ENCODE measurements at regions not wholly inside any gene's neighbourhood (a gene's known extent, or its start where the extent isn't known, plus 50 kb on each side); places are given as distances from the start of the nearest gene placed in this dataset.
A peak's percentile ranks its signal among the peaks of the same experiment; 100 is the strongest.

GRCh38 chr3:104291437-104291851, 1075.3 kb upstream of the ALCAM start:
- Histone ChIP-seq H4K20me1 (ENCODE audit: low read depth) (no peaks in the 10 kb centered on the region), H3F3A (ENCODE audit: low read depth) (peaks cover 8% of the 10 kb centered on the region), H3K36me3 (no peaks in the 10 kb centered on the region), H3K27ac (no peak overlapping the region), H3K9me3 (ENCODE audit: low read depth) (no peaks in the 10 kb centered on the region), H3K9ac (no peak overlapping the region), H3K4me2 (peak overlapping the region; percentile 39), H2AFZ (replicated peaks) (no peak overlapping the region), H3K79me2 (ENCODE audit: low read depth) (no peaks in the 10 kb centered on the region), H3K27me3 (no peaks in the 10 kb centered on the region), H3K4me1 (peaks cover 14% of the 10 kb centered on the region), H3K4me3 (no peak overlapping the region)
- DNase-seq (ENCODE audit: low spot score): peak; percentile 3
- peak overlapping the region; percentile 42 for H3K4me3 Mint-ChIP-seq
- H3K9me3 Mint-ChIP-seq: peaks cover 8% of the 10 kb centered on the region
- H3K36me3 Mint-ChIP-seq: no peaks in the 10 kb centered on the region
- H3K4me1 Mint-ChIP-seq: peaks cover 22% of the 10 kb centered on the region
- H3K27ac Mint-ChIP-seq: peak overlapping the region; percentile 78
- no peak for TF ChIP-seq EZH2 (IDR thresholded peaks at IDR 0.05)
- no peak for TF ChIP-seq CTCF (IDR thresholded peaks at IDR 0.05)
- TF ChIP-seq EZH2phosphoT487 (IDR thresholded peaks at IDR 0.05): no peak
- no peaks in the 10 kb centered on the region for H3K27me3 Mint-ChIP-seq (ENCODE audit: insufficient read depth, low read depth)

- Histone ChIP-seq H3F3A (ENCODE audit: low read depth) (peaks cover 8% of the 10 kb centered on the region), H3K36me3 (no peaks in the 10 kb centered on the region), H4K20me1 (ENCODE audit: low read depth) (no peaks in the 10 kb centered on the region), H3K9me3 (ENCODE audit: low read depth) (no peaks in the 10 kb centered on the region), H3K27me3 (no peaks in the 10 kb centered on the region), H3K79me2 (ENCODE audit: low read depth) (no peaks in the 10 kb centered on the region), H3K4me3 (no peak overlapping the region), H3K27ac (no peak overlapping the region), H3K4me2 (peak overlapping the region; percentile 39), H3K4me1 (peaks cover 14% of the 10 kb centered on the region), H3K9ac (no peak overlapping the region), H2AFZ (replicated peaks) (peak overlapping the region; percentile 9)
- H3K27me3 Mint-ChIP-seq (ENCODE audit: insufficient read depth, low read depth): no peaks in the 10 kb centered on the region
- H3K4me1 Mint-ChIP-seq: peaks cover 22% of the 10 kb centered on the region
- no peaks in the 10 kb centered on the region for H3K36me3 Mint-ChIP-seq
- peaks cover 4% of the 10 kb centered on the region for H3K9me3 Mint-ChIP-seq
- TF ChIP-seq CTCF (IDR thresholded peaks at IDR 0.05) (no peak), EZH2phosphoT487 (IDR thresholded peaks at IDR 0.05) (no peak), EZH2 (IDR thresholded peaks at IDR 0.05) (no peak)
- H3K27ac Mint-ChIP-seq: peak overlapping the region; percentile 14
- DNase-seq (ENCODE audit: low spot score): peak; percentile 26
- H3K4me3 Mint-ChIP-seq: no peak overlapping the region
Measured at GRCh38 chr3:104291878-104292277, 1074.8 kb upstream of the ALCAM start.

- H3K4me3 Mint-ChIP-seq: no peak overlapping the region
- no peaks in the 10 kb centered on the region for H3K36me3 Mint-ChIP-seq
- no peaks in the 10 kb centered on the region for H3K4me1 ChIP-seq
- peaks cover 2% of the 10 kb centered on the region for H3K4me1 Mint-ChIP-seq
- H3K4me3 ChIP-seq: no peak overlapping the region
- no peaks in the 10 kb centered on the region for H3K79me2 ChIP-seq (ENCODE audit: low read depth)
- no peaks in the 10 kb centered on the region for H4K20me1 ChIP-seq (ENCODE audit: low read depth)
- no peaks in the 10 kb centered on the region for H3K36me3 ChIP-seq
- no peak overlapping the region for H3K4me2 ChIP-seq
- no peaks in the 10 kb centered on the region for H3K27me3 Mint-ChIP-seq (ENCODE audit: insufficient read depth, low read depth)
- no peak for DNase-seq (ENCODE audit: low spot score)
- H2AFZ ChIP-seq (replicated peaks): no peak overlapping the region
- H3K27me3 ChIP-seq: no peaks in the 10 kb centered on the region
- no peaks in the 10 kb centered on the region for H3K9me3 ChIP-seq (ENCODE audit: low read depth)
- H3K9me3 Mint-ChIP-seq: no peaks in the 10 kb centered on the region
- no peak overlapping the region for H3K27ac ChIP-seq
- no peaks in the 10 kb centered on the region for H3F3A ChIP-seq (ENCODE audit: low read depth)
- H3K27ac Mint-ChIP-seq: no peak overlapping the region
- TF ChIP-seq EZH2phosphoT487 (IDR thresholded peaks at IDR 0.05) (no peak), CTCF (IDR thresholded peaks at IDR 0.05) (no peak), EZH2 (IDR thresholded peaks at IDR 0.05) (no peak)
- no peak overlapping the region for H3K9ac ChIP-seq
Measured at GRCh38 chr3:104297617-104298016, 1069.1 kb upstream of the ALCAM start.

All from neural progenitor cell (in vitro differentiated cells).